ENCODE measurements at regions not wholly inside any gene's neighbourhood (a gene's known extent, or its start where the extent isn't known, plus 50 kb on each side); places are given as distances from the start of the nearest gene placed in this dataset.
"Not testable (repeated sequence)": the region's sequence is repeated elsewhere in the genome, so short reads cannot be mapped to it uniquely, and the experiment has no call there.

DNA sequence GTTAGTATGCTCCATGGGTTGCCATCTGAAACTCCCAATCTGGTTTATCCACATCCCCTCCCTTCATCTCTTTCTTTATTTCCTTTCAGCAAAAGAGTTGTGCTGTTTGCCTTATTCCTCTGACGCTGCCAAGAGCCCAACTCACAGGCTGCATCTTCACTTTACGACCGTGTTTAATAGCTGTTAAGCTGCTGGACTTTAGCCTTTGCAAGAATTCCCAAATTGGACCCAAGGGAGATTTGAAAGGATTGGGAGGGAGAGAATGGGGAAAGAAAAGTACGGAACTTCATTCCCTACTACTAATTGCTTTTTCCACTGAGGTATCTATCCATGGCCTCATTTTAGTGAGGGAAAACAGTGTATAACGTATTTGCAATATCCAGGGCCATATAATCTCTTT lies 263.4 kb upstream of the MEIS1 start:
- DNase-seq: no peak

- DNase-seq: no peak
Measured at GRCh38 chr2:66170744-66171330, 264.1 kb upstream of the MEIS1 start.

DNA sequence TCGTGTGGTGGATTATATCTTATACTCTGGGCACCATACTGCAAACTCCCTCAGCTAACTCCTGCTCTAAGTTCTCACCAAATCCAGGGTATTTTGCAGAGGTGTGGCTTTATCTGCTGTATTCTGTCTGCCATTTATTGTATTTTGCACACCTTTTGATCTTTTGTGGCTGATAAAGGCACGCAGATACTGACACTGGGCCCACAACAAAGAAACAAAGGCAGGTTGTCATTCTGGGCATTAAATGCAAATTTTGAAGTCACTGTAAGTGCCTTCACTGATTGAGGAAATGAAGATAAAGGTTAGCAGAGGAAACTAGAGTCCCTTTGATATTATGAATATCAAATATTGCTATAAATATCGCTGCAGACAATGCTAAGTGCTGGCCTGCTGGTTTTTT lies 265.8 kb upstream of the MEIS1 start:
- no peak for DNase-seq

GRCh38 chr2:66164470-66164869 lies 270.5 kb upstream of the MEIS1 start:
- no peak for DNase-seq

DNA sequence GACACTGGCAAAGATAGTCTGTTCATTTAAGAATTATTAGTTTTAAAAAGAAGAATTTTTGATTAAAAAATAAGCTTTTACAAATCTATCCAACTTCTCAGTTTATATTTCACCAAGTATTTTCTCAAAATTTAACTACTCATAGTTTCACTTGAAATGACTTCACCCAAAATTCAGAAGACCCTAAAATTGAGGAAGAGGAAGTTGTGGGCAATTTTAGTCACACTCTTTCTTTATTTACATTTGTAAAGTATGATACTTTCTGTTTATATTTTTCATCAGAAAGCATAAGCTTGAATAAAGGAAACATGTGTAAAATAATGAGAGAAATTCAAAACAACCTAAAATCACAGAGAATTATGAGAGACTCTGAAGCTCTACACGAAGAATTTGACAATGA lies 278.8 kb upstream of the MEIS1 start:
- no peak for DNase-seq

DNA sequence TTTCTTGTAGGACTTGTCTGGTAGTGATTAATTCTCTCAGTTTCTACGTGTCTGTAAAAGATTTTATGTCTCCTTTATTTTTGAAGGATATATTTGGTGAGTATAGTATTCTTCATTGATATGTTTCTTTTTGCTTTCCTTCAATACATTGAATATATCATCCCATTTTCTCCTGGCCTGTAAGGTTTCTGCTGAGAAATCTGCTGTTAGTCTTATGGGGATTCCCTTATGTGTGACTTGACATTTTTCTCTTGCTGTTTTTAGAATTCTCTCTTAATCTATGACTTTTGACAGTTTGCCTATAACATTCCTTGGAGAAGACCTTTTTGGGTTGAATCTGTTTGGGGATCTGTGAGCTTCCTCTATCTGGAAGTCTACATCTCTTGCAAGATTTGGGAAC lies 281.0 kb upstream of the MEIS1 start:
- DNase-seq: no peak

GRCh38 chr2:66145490-66145889 lies 289.4 kb upstream of the MEIS1 start:
- DNase-seq: no peak

DNA sequence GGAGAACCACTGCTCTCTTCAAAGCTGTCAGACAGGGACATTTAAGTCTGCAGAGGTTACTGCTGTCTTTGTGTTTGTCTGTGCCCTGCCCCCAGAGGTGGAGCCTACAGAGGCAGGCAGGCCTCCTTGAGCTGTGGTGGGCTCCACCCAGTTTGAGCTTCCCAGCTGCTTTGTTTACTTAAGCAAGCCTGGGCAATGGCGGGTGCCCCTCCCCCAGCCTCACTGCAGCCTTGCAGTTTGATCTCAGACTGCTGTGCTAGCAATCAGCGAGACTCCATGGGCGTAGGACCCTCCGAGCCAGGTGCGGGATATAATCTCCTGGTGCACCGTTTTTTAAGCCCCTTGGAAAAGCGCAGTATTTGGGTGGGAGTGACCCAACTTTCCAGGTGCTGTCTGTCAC lies 290.6 kb upstream of the MEIS1 start:
- DNase-seq: not testable (repeated sequence)

DNA sequence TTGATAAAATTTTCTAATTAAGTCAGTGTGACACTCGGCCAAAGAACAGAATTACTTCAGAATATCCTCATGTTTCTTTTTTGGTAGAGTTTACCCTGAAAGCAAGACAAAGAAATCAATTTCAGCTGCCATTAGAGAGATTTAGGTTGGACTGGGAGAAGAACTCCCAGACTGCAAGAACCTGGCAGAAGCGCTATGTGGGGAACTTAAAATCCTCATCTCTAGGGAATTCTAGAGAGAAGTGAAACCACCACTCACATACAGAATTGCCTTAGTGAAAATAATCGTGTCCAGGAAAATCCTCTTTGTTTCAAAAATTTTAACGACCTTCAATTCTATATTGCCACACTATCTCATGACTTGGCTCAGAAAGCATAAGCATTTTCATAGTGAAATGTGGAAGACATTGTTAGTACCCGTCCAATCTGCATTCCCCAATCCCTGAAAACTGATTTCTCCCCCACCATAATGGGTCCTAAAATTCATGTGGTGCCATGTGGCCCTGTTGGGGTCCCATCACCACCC lies 297.3 kb upstream of the MEIS1 start:
- DNase-seq: no peak

GRCh38 chr2:66134138-66134701 lies 300.7 kb upstream of the MEIS1 start:
- DNase-seq: no peak

DNA sequence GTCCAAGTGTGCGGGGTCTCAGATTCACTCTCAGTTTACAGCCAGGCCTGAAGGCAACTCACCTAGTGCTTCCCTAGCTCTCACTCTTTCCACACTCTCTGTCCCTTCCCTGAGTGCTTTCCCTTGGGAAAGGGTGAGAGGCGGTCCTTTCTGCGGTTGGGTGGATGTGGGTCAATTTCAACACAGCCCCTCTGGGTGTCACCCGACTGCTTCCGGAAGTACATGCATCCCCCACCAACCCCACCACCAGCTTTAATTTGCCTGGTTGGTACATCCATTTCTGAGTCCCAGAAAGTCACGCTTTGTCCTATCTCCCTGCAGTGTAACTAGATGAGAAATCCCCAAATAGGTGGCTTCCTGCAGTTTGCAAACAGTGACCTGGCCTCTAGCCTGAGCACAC lies 307.3 kb upstream of the MEIS1 start:
- DNase-seq: no peak

DNA sequence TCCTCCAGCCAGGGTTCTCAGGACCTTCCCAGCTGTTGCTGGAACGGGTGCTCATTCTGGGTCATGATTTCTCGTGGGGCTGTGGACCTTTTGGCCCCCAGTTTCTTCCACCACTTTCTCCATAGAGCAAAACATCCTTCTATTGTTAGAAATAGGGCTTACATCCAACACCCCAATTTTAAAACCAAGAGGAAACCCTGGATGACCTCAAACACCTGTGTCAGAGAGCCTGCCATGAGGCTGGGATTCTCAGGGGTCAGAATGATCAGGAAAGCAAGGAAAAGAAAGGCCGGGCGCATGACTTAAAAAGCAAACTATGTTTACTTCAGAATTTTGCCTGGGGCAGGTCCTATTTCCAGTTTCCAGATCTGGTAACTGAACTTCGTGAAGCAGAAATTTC lies 307.9 kb upstream of the MEIS1 start:
- DNase-seq: no peak

GRCh38 chr2:66125951-66126350 lies 309.0 kb upstream of the MEIS1 start:
- DNase-seq: no peak

GRCh38 chr2:66122516-66122915 lies 312.4 kb upstream of the MEIS1 start:
- DNase-seq: no peak

DNA sequence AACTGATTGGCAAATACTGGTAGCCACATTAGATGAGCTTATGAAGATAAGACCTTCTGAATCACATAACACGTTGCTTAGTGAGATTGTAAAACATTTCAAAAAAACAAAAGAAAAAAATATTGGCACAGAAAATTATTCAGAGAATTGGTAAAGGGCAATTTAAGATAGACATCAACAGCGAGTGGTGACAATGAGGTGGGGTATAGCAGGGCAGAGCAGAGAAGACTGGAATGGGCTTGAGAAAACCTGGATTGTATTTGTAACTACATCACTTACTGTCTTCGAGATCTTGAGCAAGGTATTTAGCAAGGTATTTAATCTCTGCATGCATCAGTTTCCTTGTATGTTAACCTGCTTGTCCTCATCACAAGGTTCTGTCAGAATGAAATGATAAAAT lies 313.0 kb upstream of the MEIS1 start:
- DNase-seq: no peak

GRCh38 chr2:66113988-66114625 lies 320.8 kb upstream of the MEIS1 start:
- DNase-seq: no peak

GRCh38 chr2:66111706-66112105 lies 323.2 kb upstream of the MEIS1 start:
- no peak for DNase-seq

- no peak for DNase-seq
Measured at GRCh38 chr2:66110608-66111007, 324.3 kb upstream of the MEIS1 start.

DNA sequence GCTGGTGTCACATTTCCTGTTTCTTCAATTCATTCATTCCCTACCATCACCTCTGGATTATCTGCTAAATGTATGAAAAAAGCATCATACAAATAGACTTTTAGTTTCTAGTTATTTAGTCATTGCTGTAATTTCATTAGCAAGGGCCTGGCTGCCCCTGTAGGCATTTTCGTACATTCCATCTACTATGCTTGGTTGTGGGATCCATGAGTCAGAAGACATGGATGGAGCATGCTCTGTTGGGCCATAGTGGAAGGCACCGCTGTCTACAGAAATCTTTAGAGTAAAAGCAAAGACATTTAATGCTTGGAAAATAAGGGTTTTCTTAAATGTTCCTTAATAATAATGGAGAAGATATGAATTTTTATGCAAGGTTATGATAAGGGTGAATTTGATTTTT lies 324.8 kb upstream of the MEIS1 start:
- no peak for DNase-seq

DNA sequence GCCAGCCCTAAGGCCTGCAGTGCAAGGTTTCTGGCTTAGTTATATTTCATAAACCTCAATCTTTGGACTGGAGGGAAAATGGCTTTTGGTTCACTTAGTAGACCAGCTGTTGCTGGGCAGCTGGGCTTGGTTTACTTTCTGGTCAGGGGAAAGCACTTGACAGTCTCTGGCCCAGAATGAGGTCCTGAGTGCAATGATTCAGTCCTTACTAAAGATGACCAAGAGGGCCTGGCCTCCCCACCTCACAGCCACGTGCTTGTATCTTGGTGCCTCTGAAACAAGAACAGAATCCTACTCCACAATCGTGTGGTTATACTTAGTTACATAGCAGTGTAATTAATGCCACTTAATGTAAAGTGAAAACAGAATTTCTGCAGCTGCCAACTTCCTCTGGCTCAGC lies 325.5 kb upstream of the MEIS1 start:
- no peak for DNase-seq

- no peak for DNase-seq
Measured at GRCh38 chr2:66105066-66105753, 329.7 kb upstream of the MEIS1 start.

- no peak for DNase-seq
Measured at GRCh38 chr2:66103581-66103980, 331.3 kb upstream of the MEIS1 start.

DNA sequence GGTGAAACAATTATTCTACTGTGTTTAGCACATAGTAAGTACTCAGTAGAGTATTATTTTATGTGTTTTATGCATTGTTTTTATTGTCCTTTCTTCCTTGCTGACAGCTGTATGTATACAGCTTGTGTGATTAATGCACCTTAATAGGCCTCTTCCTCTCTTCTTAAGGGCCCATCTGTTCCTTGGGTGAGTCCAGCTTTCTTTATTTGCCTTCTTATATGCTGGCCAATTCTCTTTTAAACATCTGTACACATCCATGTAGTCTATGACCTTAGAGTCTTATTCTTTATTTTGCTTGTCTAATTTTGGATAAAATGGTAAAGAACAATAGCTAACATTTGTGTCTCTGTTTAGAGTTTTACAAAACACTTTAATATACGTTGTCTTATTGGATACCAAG lies 333.7 kb upstream of the MEIS1 start:
- DNase-seq: no peak

GRCh38 chr2:66095820-66096345 lies 339.0 kb upstream of the MEIS1 start:
- DNase-seq: no peak
